Ascending aorta (tissue), 2 donors: ENCODE measurements at regions not wholly inside any gene's neighbourhood (a gene's known extent, or its start where the extent isn't known, plus 50 kb on each side); places are given as distances from the start of the nearest gene placed in this dataset.

Source experiments
- DNase-seq, 2 donors: peaks; one replicate each; pipeline ENCODE4 v3.0.0-alpha.2; 2019; ENCODE audit warnings: low spot score in 2 of 2
- H3K27ac ChIP-seq, 2 donors: fragments of 200-600 bp; sonication (generic); one replicate each; pipeline ENCODE4 v1.5.1; 2016 to 2017; ENCODE audit warnings: mild to moderate bottlenecking in 1 of 2
- H3K27me3 ChIP-seq: fragments of 200-600 bp; sonication (generic); one replicate; pipeline ENCODE4 v1.5.1; 2017
- H3K36me3 ChIP-seq, 2 donors: fragments of 200-600 bp; sonication (generic); one replicate each; pipeline ENCODE4 v1.5.1; 2016
- H3K4me1 ChIP-seq, 2 donors: fragments of 200-600 bp; sonication (generic); one replicate each; pipeline ENCODE4 v1.5.1; 2016 to 2017; ENCODE audit warnings: mild to moderate bottlenecking in 1 of 2
- H3K4me3 ChIP-seq, 2 donors: fragments of 200-600 bp; sonication (generic); one replicate each; pipeline ENCODE4 v1.5.1; 2016 to 2017; ENCODE audit warnings: mild to moderate bottlenecking in 1 of 2
- H3K9me3 ChIP-seq, 2 donors: fragments of 200-600 bp; sonication (generic); one replicate each; pipeline ENCODE4 v1.5.1; 2016
- intact Hi-C: fragments of 100-400 bp; cut with DNase I; formaldehyde crosslinking; loops from one replicate; pipeline ENCODE4 v1.15.1; 2023
- TF ChIP-seq, protein P1 (sequence below), 3 experiments: fragments of 200-600 bp in 2 of 3; fragments of 450-650 bp in 1 of 3; sonication (generic) in 2 of 3; IDR thresholded peaks; one replicate each; pipeline ENCODE4 v1.5.1; 2016 to 2019; ENCODE audit warnings: antibody characterized with exemption in 3 of 3, mild to moderate bottlenecking in 1 of 3, moderate library complexity in 1 of 3

DNA sequence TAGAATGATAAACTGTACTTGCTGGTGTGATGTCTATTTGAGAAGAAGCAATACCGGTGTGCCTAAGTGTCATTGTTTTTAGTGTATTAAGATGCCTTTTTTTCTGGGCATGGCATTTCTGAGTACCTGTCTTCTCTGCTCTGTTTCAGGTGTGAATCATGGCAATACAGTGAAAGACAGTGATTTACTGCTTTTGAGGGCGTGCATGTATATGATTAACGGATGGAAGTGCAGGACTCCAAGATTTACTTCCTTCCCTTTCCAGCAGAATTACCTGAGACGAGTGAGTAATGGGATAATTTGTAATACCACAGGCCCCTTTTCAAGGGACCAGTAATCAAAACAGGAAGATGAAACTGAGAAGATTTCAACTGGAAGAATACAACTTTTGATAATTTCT is 315.8 kb downstream of the SOX4 start:
- no peaks in the 10 kb centered on the region for H3K36me3 ChIP-seq
- H3K4me3 ChIP-seq, result no peak overlapping the region
- H3K4me1 ChIP-seq, result peaks cover 4% of the 10 kb centered on the region in 2 donors
- TF ChIP-seq, protein P1, sequence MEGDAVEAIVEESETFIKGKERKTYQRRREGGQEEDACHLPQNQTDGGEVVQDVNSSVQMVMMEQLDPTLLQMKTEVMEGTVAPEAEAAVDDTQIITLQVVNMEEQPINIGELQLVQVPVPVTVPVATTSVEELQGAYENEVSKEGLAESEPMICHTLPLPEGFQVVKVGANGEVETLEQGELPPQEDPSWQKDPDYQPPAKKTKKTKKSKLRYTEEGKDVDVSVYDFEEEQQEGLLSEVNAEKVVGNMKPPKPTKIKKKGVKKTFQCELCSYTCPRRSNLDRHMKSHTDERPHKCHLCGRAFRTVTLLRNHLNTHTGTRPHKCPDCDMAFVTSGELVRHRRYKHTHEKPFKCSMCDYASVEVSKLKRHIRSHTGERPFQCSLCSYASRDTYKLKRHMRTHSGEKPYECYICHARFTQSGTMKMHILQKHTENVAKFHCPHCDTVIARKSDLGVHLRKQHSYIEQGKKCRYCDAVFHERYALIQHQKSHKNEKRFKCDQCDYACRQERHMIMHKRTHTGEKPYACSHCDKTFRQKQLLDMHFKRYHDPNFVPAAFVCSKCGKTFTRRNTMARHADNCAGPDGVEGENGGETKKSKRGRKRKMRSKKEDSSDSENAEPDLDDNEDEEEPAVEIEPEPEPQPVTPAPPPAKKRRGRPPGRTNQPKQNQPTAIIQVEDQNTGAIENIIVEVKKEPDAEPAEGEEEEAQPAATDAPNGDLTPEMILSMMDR (IDR thresholded peaks at IDR 0.05), result no peak
- no peak for DNase-seq
- no peaks in the 10 kb centered on the region for H3K27me3 ChIP-seq
- no peak overlapping the region for H3K27ac ChIP-seq
- intact Hi-C loops, result no loop called here
- H3K9me3 ChIP-seq, result no peaks in the 10 kb centered on the region

DNA sequence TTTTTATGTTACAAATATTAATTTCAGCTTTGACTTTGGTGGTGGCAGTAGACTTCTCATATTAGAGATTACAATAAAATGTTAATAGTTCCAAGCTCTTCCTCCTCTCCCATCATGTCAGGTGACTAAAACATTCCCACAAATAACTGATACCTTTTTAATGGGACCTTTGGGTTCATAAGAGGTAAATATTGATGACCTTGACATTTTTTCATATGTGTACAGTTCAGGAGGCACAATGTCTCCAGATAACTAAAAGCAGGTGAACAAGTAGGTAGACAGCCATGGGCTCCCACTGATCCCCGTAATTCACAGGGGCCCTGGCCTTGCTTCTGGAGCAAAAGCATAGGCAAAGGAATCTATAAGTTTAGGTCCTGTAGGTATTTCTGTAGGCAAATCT is 317.7 kb downstream of the SOX4 start:
- Histone ChIP-seq H3K4me1 (peaks cover 4 to 10% of the 10 kb centered on the region in 2 donors), H3K27me3 (no peaks in the 10 kb centered on the region), H3K9me3 (no peaks in the 10 kb centered on the region), H3K27ac (no peak overlapping the region), H3K4me3 (no peak overlapping the region), H3K36me3 (no peaks in the 10 kb centered on the region)
- no peak for DNase-seq
- TF ChIP-seq, protein P1 (IDR thresholded peaks at IDR 0.05), result no peak
- intact Hi-C loops, result no loop called here

- intact Hi-C loops, result loop anchor here (2.0 kb wide), 1 partner anchor 27 kb away; no protein-coding TSS in a partner anchor
- Histone ChIP-seq H3K27me3 (no peaks in the 10 kb centered on the region), H3K9me3 (no peaks in the 10 kb centered on the region), H3K36me3 (no peaks in the 10 kb centered on the region), H3K4me1 (peaks cover 4 to 10% of the 10 kb centered on the region in 2 donors), H3K4me3 (no peak overlapping the region), H3K27ac (no peak overlapping the region)
- DNase-seq, result no peak
- TF ChIP-seq, protein P1 (IDR thresholded peaks at IDR 0.05), result no peak
Measured at GRCh38 chr6:21912151-21912832, 318.7 kb downstream of the SOX4 start.

DNA sequence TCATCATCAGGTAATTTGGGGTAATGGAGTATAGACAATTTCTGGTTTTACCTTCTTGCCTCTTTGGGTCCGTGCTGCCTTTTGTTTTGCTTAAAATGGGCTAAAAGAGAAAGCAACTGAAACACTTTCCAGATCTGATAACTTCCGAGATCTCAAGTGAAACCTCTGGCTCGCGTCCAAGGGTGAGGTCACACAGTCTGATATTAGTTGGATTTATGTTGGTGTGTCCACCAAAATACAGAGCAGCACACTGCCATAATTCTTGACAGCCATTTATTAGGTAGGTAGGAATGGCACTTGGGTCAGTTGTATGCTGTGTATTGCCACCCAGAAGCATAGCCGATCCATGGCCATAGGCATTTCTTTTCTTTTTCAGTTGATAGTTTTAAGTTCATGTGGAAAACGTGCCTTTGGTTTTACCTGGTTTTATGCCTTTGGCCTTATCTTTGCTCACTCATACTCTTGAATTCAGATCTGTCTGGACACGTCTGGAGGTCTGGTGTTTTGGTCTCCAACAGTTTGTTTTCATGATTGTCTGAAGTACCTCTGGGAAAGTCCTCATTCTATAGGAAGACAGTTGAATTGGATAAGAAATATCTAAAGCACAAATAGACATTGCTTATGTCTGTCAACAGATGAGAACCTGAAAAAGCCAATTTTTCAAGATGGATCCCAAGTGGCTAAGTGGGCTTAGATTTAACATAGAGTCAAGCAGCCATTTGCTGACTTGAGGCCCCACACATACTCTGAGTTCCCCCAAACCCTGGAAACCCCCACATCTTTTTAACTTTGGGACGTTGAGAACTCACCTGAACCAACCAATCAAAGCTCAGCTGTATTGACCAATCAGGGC is 320.8 kb downstream of the SOX4 start:
- Histone ChIP-seq H3K36me3 (no peaks in the 10 kb centered on the region), H3K4me3 (peak overlapping the region; percentile 6 to 18), H3K9me3 (no peaks in the 10 kb centered on the region), H3K4me1 (peaks cover 0 to 6% of the 10 kb centered on the region in 2 donors), H3K27me3 (no peaks in the 10 kb centered on the region), H3K27ac (peak overlapping the region in 1 of 2 donors; percentile 7)
- TF ChIP-seq, protein P1 (IDR thresholded peaks at IDR 0.05), result no peak
- DNase-seq, result peak in 1 of 2 donors; percentile 85
- intact Hi-C loops, result no loop called here

GRCh38 chr6:21915707-21916260 is 322.2 kb downstream of the SOX4 start:
- intact Hi-C loops, result no loop called here
- Histone ChIP-seq H3K4me1 (peaks cover 0 to 6% of the 10 kb centered on the region in 2 donors), H3K27ac (peak overlapping the region in 1 of 2 donors; percentile 33), H3K9me3 (no peaks in the 10 kb centered on the region), H3K4me3 (peak overlapping the region in 1 of 2 donors; percentile 16), H3K36me3 (no peaks in the 10 kb centered on the region), H3K27me3 (no peaks in the 10 kb centered on the region)
- DNase-seq, result no peak
- TF ChIP-seq, protein P1 (IDR thresholded peaks at IDR 0.05), result no peak
